ENCODE measurements at regions not wholly inside any gene's neighbourhood (a gene's known extent, or its start where the extent isn't known, plus 50 kb on each side); places are given as distances from the start of the nearest gene placed in this dataset.
"Not testable (repeated sequence)": the region's sequence is repeated elsewhere in the genome, so short reads cannot be mapped to it uniquely, and the experiment has no call there.

DNA sequence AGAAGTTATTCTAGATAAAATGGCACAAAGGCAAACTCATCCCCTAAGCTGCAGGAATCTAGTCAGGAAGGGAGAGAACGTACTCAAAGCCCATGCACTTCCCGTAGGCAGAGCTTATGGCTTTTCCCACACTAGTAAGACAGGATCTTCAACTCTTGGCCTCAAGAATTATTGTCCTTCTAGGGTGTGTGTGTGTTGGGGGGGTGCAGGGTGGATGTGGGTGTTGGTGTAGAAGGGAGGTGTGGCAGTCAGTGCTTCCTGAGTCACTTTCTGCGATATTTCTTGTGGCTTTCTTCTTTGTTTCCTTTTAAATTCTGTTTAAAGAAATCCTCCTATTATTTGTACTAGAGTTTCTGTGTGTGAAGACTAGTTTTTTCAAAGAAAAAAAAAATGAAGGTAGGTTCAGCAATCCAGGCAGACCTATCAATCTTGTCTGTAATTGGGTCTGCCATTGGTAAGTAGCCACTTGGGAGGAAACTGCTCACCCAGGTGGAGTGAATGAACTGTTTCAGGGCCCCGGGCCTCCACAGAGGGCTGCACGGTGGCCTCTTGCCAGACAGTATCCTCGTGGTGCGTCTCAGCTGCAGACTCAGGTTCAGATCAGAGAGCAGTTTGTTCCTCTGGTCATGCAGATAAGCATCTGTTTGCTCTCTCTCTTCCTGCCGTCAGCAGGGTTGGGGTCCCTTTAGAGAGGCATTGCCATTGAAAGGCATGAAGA is 131.9 kb downstream of the NPR3 start:
- intact Hi-C loops (cut with micrococcal nuclease): no loop called here
- no peak for DNase-seq

GRCh38 chr5:32843531-32843895 is 132.4 kb downstream of the NPR3 start:
- intact Hi-C loops (cut with micrococcal nuclease): no loop called here
- DNase-seq (no peak), ATAC-seq (no peak)

More for the DNA sequence above, 131.9 kb downstream of the NPR3 start:
- peak; percentile 28 for ATAC-seq

GRCh38 chr5:32845171-32845570 is 134.1 kb downstream of the NPR3 start:
- ATAC-seq (no peak), DNase-seq (no peak)
- intact Hi-C loops (cut with micrococcal nuclease): no loop called here

GRCh38 chr5:32848120-32848519 is 137.0 kb downstream of the NPR3 start:
- ATAC-seq (no peak), DNase-seq (no peak)
- intact Hi-C loops (cut with micrococcal nuclease): no loop called here

GRCh38 chr5:32848681-32849080 is 137.6 kb downstream of the NPR3 start:
- no peak for DNase-seq
- no peak for ATAC-seq
- intact Hi-C loops (cut with micrococcal nuclease): no loop called here

DNA sequence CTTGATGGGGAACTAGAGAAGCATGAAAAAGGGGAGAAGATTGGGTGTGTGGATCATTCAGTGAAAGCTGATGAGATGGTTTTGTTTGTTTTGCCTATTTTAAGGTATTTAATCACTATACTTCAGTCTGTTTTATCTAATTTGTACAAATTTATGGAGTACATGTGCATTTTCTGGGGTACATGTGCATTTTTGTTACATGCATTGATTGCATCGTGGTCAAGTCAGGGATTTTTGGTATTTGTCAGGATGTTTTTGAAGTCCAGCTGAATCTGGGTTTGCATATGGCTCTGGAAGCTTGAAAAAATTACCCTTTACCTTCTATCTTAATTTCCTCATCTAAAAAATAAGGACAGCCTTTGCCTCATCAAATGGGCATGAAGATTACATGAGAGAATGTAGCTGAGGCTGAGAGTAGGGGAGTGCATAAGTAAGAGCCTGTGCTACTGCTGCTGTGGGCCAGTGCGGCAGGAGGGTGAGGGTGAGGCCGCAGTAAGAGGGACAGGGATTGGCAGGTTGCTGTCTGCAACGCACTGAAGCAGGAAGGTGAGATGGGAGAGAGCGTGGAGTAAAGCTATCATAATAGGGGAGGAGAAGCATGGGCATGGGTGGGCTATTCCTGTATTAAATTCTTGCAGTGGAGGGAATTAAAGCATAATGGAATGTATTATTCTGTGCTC is 139.8 kb downstream of the NPR3 start:
- intact Hi-C loops (cut with micrococcal nuclease): no loop called here
- ATAC-seq (no peak), DNase-seq (no peak)

- intact Hi-C loops (cut with micrococcal nuclease): no loop called here
- DNase-seq (no peak), ATAC-seq (no peak)
These were observed 140.5 kb downstream of the NPR3 start for GRCh38 chr5:32851559-32852173.

DNA sequence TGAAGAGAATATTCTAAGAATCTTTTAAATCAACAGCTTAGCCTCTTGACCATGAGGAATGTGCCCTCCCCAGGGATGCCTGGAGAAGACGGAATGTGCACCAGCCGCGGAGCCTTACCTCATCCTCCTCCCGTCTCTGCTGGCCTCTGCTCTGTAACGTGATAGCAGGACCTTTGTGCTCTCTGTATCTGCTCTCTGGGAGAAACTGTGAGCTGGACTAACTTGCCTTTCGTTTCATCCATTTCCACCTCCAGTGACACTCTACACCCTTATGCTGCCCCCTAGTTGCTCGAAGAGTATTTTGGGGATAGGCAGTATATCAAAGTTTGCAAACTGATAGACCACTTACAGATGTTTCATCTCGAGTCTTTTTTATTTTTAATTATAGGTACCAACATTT is 141.4 kb downstream of the NPR3 start:
- DNase-seq (peak; percentile 33), ATAC-seq (peak; percentile 90)
- intact Hi-C loops (cut with micrococcal nuclease): no loop called here

DNA sequence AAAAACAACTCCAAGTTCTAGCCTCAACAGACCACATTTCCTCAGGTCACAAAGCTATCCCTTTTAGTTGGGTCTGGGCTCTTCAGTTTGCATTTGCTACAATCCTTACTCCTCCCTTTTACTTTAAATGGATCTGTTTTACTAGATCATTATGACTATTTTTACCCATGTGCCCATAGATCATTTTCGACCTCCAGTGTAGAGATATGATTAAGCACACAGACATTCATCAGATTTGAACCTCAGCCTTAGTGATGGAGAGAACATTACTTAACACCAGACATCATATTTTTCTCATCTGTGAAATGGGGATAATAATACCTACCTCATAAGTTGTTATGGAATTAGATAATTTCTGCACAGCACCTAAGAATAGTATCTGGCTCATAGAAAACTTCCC is 141.9 kb downstream of the NPR3 start:
- no peak for DNase-seq
- no peak for ATAC-seq
- intact Hi-C loops (cut with micrococcal nuclease): no loop called here

- no peak for DNase-seq
- intact Hi-C loops (cut with micrococcal nuclease): no loop called here
- no peak for ATAC-seq
These were observed 143.4 kb downstream of the NPR3 start for GRCh38 chr5:32854473-32854872.

DNA sequence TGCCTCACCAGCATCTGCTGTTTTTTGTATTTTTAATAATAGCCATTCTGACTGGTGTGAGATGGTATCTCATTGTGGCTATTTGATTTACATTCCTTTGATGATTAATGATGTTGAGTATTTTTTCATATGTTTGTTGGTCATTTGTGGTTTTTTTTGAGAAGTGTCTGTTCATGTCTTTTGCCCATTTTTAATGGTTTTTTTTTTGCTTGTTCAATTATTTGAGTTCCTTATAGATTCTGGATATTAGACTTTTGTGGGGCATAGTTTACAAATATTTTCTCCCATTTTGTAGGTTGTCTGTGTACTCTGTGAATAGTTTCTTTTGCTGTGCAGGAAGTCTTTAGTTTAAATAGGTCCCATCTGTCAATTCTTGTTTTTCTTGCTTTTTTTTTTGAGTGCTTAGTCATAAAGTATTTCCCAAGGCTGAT is 148.1 kb downstream of the NPR3 start:
- intact Hi-C loops (cut with micrococcal nuclease): no loop called here

DNA sequence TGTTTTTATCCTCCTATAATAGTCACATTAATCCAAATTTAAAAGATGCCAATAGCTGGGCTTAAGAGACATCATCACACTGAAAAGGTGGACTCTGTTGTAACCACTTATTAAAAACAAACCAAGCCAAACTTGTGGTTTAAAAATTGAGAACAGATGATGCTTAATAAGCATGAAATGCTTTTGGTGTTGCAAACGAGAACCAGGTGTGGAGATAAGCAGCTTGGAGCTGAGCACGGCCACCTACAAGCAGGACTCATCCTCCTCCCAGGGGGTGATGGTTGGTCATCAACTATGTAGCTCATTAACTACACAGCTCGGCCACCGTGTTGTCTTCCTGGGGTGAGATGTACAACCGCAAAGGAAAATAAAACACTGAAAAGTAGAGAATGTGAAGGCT is 154.4 kb downstream of the NPR3 start:
- DNase-seq (no peak), ATAC-seq (no peak)
- intact Hi-C loops (cut with micrococcal nuclease): no loop called here

More for the DNA sequence above, 148.1 kb downstream of the NPR3 start:
- ATAC-seq: no peak
- no peak for DNase-seq

GRCh38 chr5:32866138-32866537 is 155.0 kb downstream of the NPR3 start:
- no peak for ATAC-seq
- DNase-seq: no peak
- intact Hi-C loops (cut with micrococcal nuclease): no loop called here

GRCh38 chr5:32869216-32869615 is 158.1 kb downstream of the NPR3 start:
- no peak for ATAC-seq
- no peak for DNase-seq
- intact Hi-C loops (cut with micrococcal nuclease): no loop called here

- DNase-seq: no peak
- ATAC-seq: no peak
- intact Hi-C loops (cut with micrococcal nuclease): no loop called here
These were observed 165.7 kb downstream of the NPR3 start for GRCh38 chr5:32876791-32877190.

DNA sequence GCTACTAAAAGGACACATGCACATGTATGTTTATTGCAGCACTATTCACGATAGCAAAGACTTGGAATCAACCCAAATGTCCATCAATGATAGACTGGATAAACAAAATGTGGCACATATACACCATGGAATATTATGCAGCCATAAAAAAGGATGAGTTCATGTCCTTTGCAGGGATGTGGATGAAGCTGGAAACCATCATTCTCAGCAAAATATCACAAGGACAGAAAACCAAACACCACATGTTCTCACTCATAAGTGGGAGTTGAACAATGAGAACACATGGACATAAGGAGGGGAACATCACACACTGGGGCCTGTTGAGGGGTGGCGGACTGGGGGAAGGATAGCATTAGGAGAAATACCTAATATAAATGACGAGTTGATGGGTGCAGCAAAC is 168.2 kb downstream of the NPR3 start:
- intact Hi-C loops (cut with micrococcal nuclease): not testable (repeated sequence)

GRCh38 chr5:32880796-32881195 is 169.7 kb downstream of the NPR3 start:
- intact Hi-C loops (cut with micrococcal nuclease): no loop called here
- ATAC-seq (no peak), DNase-seq (no peak)

More for the DNA sequence above, 168.2 kb downstream of the NPR3 start:
- not testable (repeated sequence) for ATAC-seq, DNase-seq

GRCh38 chr5:32887390-32887789 is 176.3 kb downstream of the NPR3 start:
- intact Hi-C loops (cut with micrococcal nuclease): no loop called here
- ATAC-seq: no peak
- no peak for DNase-seq

GRCh38 chr5:32889078-32889477 is 178.0 kb downstream of the NPR3 start:
- intact Hi-C loops (cut with micrococcal nuclease): no loop called here
- DNase-seq (no peak), ATAC-seq (no peak)

GRCh38 chr5:32903613-32904012 is 192.5 kb downstream of the NPR3 start:
- intact Hi-C loops (cut with micrococcal nuclease): no loop called here
- ATAC-seq: no peak
- no peak for DNase-seq

DNA sequence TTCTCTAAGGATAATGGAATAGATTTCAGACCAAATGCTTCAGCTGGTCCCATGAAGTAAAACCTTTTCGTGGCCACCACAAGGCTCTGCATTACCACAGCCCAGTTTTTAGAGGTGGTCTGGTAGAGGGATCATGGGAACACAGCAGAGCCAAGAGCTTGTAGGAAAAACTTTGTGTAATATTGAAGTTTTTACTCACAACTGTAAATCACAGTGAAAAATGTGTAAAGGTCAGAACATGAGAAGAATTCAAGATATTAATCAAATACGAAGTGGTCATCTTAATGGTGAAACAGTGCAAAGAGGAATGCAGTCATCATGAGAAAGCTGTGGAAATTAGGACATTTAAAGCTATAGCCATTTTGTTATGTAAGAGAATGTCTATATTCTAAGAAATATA is 197.5 kb downstream of the NPR3 start:
- ATAC-seq: no peak
- no peak for DNase-seq
- intact Hi-C loops (cut with micrococcal nuclease): no loop called here
